Right atrium auricular region (tissue), 2 donors: ENCODE measurements at regions not wholly inside any gene's neighbourhood (a gene's known extent, or its start where the extent isn't known, plus 50 kb on each side); places are given as distances from the start of the nearest gene placed in this dataset.

Experiments used
- DNase-seq: peaks from one replicate; pipeline ENCODE4 v3.0.0-alpha.2; 2019; ENCODE audit warnings: low spot score
- H3K27ac ChIP-seq, 2 donors: fragments of 200-600 bp; sonication (generic); 1 replicate in 1 of 2; 2 replicates in 1 of 2; pipeline ENCODE4 v1.5.1; 2016 to 2019
- H3K27me3 ChIP-seq, 2 donors: fragments of 200-600 bp; sonication (generic); one replicate each; pipeline versions ENCODE4 v1.5.1 to v1.6.0; 2017 to 2019
- H3K36me3 ChIP-seq: fragments of 200-600 bp; sonication (generic); one replicate; pipeline ENCODE4 v1.5.1; 2016
- H3K4me1 ChIP-seq, 2 donors: fragments of 200-600 bp; sonication (generic); one replicate each; pipeline versions ENCODE4 v1.5.1 to v1.6.0; 2017 to 2019
- H3K4me3 ChIP-seq, 2 donors: fragments of 200-600 bp; sonication (generic); 1 replicate in 1 of 2; 2 replicates in 1 of 2; pipeline ENCODE4 v1.5.1; 2017 to 2019; ENCODE audit warnings: mild to moderate bottlenecking in 1 of 2, moderate library complexity in 1 of 2
- H3K9me3 ChIP-seq, 2 donors: fragments of 200-600 bp; sonication (generic); one replicate each; pipeline ENCODE4 v1.5.1; 2019
- TF ChIP-seq, protein P1 (sequence below), 2 donors: fragments of 200-600 bp; sonication (generic); IDR thresholded peaks; one replicate each; pipeline ENCODE4 v1.5.1; 2019; ENCODE audit warnings: antibody characterized with exemption in 2 of 2

GRCh38 chr14:104350463-104351185, 212.2 kb downstream of the KIF26A start:
- Histone ChIP-seq H3K4me1 (peaks cover 0 to 6% of the 10 kb centered on the region in 2 donors), H3K4me3 (no peak overlapping the region), H3K36me3 (no peaks in the 10 kb centered on the region), H3K9me3 (peaks cover 0 to 10% of the 10 kb centered on the region in 2 donors), H3K27me3 (no peaks in the 10 kb centered on the region), H3K27ac (no peak overlapping the region)
- DNase-seq: no peak
- TF ChIP-seq, protein P1, sequence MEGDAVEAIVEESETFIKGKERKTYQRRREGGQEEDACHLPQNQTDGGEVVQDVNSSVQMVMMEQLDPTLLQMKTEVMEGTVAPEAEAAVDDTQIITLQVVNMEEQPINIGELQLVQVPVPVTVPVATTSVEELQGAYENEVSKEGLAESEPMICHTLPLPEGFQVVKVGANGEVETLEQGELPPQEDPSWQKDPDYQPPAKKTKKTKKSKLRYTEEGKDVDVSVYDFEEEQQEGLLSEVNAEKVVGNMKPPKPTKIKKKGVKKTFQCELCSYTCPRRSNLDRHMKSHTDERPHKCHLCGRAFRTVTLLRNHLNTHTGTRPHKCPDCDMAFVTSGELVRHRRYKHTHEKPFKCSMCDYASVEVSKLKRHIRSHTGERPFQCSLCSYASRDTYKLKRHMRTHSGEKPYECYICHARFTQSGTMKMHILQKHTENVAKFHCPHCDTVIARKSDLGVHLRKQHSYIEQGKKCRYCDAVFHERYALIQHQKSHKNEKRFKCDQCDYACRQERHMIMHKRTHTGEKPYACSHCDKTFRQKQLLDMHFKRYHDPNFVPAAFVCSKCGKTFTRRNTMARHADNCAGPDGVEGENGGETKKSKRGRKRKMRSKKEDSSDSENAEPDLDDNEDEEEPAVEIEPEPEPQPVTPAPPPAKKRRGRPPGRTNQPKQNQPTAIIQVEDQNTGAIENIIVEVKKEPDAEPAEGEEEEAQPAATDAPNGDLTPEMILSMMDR (IDR thresholded peaks at IDR 0.05): no peak

- H3K36me3 ChIP-seq: no peaks in the 10 kb centered on the region
Measured at GRCh38 chr14:104351849-104352492, 213.6 kb downstream of the KIF26A start.

GRCh38 chr14:104352493-104353220, 214.3 kb downstream of the KIF26A start:
- H3K4me1 ChIP-seq: peaks cover 0 to 6% of the 10 kb centered on the region in 2 donors
- H3K27me3 ChIP-seq: no peaks in the 10 kb centered on the region
- peaks cover 0 to 10% of the 10 kb centered on the region in 2 donors for H3K9me3 ChIP-seq
- TF ChIP-seq, protein P1 (IDR thresholded peaks at IDR 0.05): no peak
- no peak overlapping the region for H3K27ac ChIP-seq
- H3K4me3 ChIP-seq: no peak overlapping the region
- DNase-seq: no peak
- no peaks in the 10 kb centered on the region for H3K36me3 ChIP-seq

More at GRCh38 chr14:104351849-104352492, 213.6 kb downstream of the KIF26A start:
- DNase-seq: no peak
- H3K27ac ChIP-seq: no peak overlapping the region
- H3K9me3 ChIP-seq: peaks cover 0 to 10% of the 10 kb centered on the region in 2 donors
- no peaks in the 10 kb centered on the region for H3K27me3 ChIP-seq
- H3K4me1 ChIP-seq: peaks cover 0 to 6% of the 10 kb centered on the region in 2 donors
- no peak overlapping the region for H3K4me3 ChIP-seq
- TF ChIP-seq, protein P1 (IDR thresholded peaks at IDR 0.05): no peak

DNA sequence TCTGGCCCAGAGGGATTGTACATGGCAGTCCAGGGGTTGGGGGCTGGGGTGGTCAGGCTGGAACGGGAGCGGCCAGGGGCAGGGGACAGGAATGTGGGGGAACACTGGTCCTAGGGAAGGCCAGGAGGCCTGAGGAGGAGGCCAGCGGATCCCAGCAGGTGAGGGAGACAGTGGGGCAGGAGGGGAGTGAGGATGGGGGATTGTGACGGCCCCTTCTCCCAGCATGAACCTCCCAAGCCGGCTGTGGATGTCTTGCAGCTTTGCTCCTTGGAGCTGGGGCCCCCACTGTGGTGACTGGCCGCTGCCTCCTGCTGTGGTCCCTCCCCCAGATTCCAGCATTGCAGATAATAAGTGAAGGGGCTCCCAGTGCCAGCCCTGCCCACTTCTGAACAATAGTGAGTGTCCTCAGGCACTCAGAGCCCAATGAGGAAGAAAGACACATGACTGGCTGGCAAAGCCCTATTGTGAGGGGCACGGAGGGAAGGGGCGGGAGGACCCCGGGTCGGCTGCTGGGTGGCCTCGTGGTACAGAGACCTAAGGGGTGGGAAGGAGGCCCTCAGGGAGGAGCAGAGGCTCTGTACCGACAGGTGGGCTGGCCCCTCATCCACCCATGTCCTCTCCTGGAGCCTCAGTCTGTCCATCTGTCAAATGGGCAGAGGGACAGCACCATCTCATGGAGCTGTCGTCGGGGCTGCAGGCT, 215.0 kb downstream of the KIF26A start:
- H3K4me1 ChIP-seq: peaks cover 0 to 6% of the 10 kb centered on the region in 2 donors
- TF ChIP-seq, protein P1 (IDR thresholded peaks at IDR 0.05): no peak
- no peaks in the 10 kb centered on the region for H3K27me3 ChIP-seq
- peaks cover 0 to 10% of the 10 kb centered on the region in 2 donors for H3K9me3 ChIP-seq
- H3K27ac ChIP-seq: no peak overlapping the region
- no peak for DNase-seq
- no peak overlapping the region for H3K4me3 ChIP-seq
- H3K36me3 ChIP-seq: no peaks in the 10 kb centered on the region

GRCh38 chr14:104353921-104354701, 215.7 kb downstream of the KIF26A start:
- Histone ChIP-seq H3K4me3 (no peak overlapping the region), H3K36me3 (no peaks in the 10 kb centered on the region), H3K27me3 (no peaks in the 10 kb centered on the region), H3K4me1 (peaks cover 0 to 6% of the 10 kb centered on the region in 2 donors), H3K9me3 (peaks cover 0 to 10% of the 10 kb centered on the region in 2 donors), H3K27ac (no peak overlapping the region)
- TF ChIP-seq, protein P1 (IDR thresholded peaks at IDR 0.05): no peak
- no peak for DNase-seq
